GM10266 (cell line): ENCODE measurements at regions not wholly inside any gene's neighbourhood (a gene's known extent, or its start where the extent isn't known, plus 50 kb on each side); places are given as distances from the start of the nearest gene placed in this dataset.

Experiments
- DNase-seq: peaks from one replicate; pipeline ENCODE4 v3.0.0; 2012; ENCODE audit errors: extremely low spot score
- TF ChIP-seq, protein P1 (sequence below): IDR thresholded peaks from 2 replicates; pipeline ENCODE4 v1.5.1; 2012; ENCODE audit warnings: mild to moderate bottlenecking, low read depth; ENCODE audit not compliant: control insufficient read depth, insufficient read depth; ENCODE audit errors: missing control alignments

DNA sequence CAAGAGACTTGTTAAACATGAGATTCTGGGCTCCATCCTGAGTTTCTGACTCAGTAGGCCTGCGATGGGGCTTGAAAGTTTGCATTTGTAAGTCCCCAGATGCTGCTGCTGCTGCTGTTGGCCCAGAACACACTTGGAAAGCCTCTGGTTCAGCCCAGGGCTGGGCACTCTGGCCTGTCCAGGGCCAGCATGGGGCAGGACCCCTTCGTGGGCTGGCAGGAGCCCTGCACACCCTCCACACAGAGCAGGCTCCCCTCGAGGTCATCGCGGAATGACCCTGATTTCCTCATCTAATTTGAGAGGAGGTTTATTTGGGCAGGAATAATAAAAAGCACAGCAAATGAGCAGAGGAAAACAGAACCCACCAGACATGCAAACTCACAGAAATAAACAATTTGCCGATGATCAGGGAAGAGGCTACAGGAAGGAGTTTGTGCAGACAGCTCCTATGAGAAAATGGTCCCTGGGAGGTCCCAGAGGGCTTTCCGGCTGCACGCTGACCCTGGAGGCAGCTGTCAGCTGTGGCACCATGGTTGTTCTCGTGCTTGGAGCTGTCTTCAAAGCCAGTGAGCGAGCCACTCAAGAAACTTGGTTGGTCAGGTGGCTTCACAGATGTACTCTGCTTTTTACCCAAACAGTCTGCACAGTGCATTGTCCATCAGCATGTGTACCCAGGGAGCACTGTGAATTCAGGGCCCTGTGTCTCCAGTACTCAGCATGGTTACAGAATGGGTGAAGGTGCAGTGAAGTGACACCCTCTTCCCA is 119.3 kb downstream of the GLI2 start:
- TF ChIP-seq, protein P1, sequence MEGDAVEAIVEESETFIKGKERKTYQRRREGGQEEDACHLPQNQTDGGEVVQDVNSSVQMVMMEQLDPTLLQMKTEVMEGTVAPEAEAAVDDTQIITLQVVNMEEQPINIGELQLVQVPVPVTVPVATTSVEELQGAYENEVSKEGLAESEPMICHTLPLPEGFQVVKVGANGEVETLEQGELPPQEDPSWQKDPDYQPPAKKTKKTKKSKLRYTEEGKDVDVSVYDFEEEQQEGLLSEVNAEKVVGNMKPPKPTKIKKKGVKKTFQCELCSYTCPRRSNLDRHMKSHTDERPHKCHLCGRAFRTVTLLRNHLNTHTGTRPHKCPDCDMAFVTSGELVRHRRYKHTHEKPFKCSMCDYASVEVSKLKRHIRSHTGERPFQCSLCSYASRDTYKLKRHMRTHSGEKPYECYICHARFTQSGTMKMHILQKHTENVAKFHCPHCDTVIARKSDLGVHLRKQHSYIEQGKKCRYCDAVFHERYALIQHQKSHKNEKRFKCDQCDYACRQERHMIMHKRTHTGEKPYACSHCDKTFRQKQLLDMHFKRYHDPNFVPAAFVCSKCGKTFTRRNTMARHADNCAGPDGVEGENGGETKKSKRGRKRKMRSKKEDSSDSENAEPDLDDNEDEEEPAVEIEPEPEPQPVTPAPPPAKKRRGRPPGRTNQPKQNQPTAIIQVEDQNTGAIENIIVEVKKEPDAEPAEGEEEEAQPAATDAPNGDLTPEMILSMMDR: no peak
- no peak for DNase-seq

DNA sequence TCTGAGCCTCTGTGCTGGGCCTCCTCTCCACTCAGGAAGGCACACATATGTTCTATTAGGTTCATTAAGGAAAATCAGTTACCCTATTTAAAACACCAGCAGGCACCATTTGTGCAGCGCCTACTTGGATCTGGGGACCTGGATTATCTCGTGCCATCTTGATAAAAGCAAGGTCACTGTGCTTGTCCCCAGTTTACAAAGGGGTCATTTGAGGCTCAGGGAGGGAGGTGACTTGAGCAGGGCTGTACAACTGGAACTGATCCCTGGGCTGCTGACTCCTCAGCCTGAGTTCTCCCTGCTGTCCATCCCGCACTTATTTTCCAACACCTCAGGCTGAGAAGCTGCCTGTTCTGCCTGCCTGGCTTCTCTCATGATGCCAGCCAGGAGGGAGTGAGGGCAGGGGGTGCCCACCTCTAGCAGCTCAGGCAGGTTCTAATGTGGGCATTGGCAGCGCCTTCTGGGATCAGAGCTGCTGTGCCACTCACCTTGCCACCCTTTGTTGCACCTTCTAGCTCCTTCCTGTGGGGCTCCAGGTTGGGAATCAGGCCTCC is 120.3 kb downstream of the GLI2 start:
- DNase-seq: no peak
- TF ChIP-seq, protein P1: no peak

GRCh38 chr2:120856421-120856862 is 120.8 kb downstream of the GLI2 start:
- TF ChIP-seq, protein P1: no peak
- DNase-seq: no peak

- DNase-seq: no peak
- TF ChIP-seq, protein P1: no peak
Measured at GRCh38 chr2:120857422-120857821, 121.8 kb downstream of the GLI2 start.

GRCh38 chr2:120857931-120858330 is 122.3 kb downstream of the GLI2 start:
- no peak for DNase-seq
- TF ChIP-seq, protein P1: no peak

DNA sequence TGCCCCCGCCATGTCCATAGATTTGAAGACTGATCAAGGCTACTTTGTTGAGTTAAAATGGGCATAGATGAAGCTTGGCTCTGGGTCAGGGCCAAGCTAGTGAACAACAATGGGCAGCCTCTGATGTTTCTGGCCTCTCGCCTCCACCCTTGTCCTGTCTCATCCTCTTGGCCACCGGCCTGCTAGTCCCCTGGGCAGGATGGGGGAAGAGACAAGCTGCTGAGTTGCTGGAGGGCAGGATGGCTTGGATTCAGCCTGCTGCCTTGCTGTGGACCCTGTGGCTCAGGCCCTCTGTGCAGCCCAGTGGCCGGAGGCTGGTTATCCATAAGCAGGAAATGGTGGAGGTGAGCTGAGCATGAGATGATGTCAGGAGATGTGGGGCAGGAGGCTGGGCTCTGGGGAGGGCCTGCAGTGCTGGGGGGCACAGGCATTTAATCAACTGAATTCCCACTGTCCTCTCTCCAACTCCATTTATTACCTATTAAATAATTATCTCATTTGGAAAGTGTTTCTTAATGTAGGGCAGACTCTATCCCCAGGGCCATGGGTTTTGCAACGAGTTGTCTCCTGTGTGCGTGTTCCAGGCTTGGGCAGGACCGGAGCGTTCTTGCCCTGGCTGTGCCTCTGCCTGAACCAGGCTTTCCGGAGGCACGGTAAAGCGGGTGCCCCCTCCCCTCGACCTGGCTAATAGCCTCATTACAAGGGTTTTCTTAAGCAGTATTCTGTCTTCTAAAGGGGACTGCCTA is 122.9 kb downstream of the GLI2 start:
- DNase-seq: no peak
- TF ChIP-seq, protein P1: no peak
